Naive B cell (primary cell): ENCODE measurements at regions not wholly inside any gene's neighbourhood (a gene's known extent, or its start where the extent isn't known, plus 50 kb on each side); places are given as distances from the start of the nearest gene placed in this dataset.

ENCODE experiments used
- ATAC-seq, 2 donors: fragments of 150-1000 bp; cut with Tn5 transposase; 2 replicates each; pipeline ENCODE4 v1.10.0; 2021; ENCODE audit warnings: low read depth in 2 of 2, mild to moderate bottlenecking in 2 of 2, moderate library complexity in 2 of 2
- DNase-seq: peaks from one replicate; pipeline ENCODE4 v3.0.0; 2022
- H3K27ac Mint-ChIP-seq, 6 donors: one replicate each; pipeline ENCODE4 v1.8.0; 2020 to 2022; ENCODE audit warnings: mild to moderate bottlenecking in 6 of 6, mixed read lengths in 6 of 6, moderate library complexity in 5 of 6, inconsistent platforms in 2 of 6
- H3K27me3 Mint-ChIP-seq, 3 donors: one replicate each; pipeline ENCODE4 v1.8.0; 2021 to 2022; ENCODE audit warnings: mixed read lengths in 3 of 3, mild to moderate bottlenecking in 1 of 3
- H3K36me3 Mint-ChIP-seq, 2 donors: one replicate each; pipeline ENCODE4 v1.8.0; 2020 to 2022; ENCODE audit warnings: mixed read lengths in 2 of 2, inconsistent platforms in 1 of 2, mild to moderate bottlenecking in 1 of 2
- H3K4me1 Mint-ChIP-seq, 3 donors: one replicate each; pipeline ENCODE4 v1.8.0; 2020 to 2022; ENCODE audit warnings: mixed read lengths in 3 of 3, inconsistent platforms in 1 of 3, mild to moderate bottlenecking in 1 of 3, moderate library complexity in 1 of 3
- H3K4me3 Mint-ChIP-seq, 8 donors: one replicate each; pipeline ENCODE4 v1.8.0; 2020 to 2022; ENCODE audit warnings: mild to moderate bottlenecking in 8 of 8, mixed read lengths in 8 of 8, moderate library complexity in 8 of 8, inconsistent platforms in 2 of 8
- H3K9me3 Mint-ChIP-seq, 7 donors: one replicate each; pipeline ENCODE4 v1.8.0; 2020 to 2022; ENCODE audit warnings: mixed read lengths in 7 of 7, mild to moderate bottlenecking in 5 of 7, inconsistent platforms in 2 of 7, moderate library complexity in 1 of 7

GRCh38 chr2:134087371-134087921 lies 166.4 kb upstream of the MGAT5 start:
- no peak overlapping the region for H3K4me3 Mint-ChIP-seq
- peaks cover 5 to 18% (median 7%) of the 10 kb centered on the region in 3 donors for H3K27me3 Mint-ChIP-seq
- peaks cover 0 to 4% (median 0%) of the 10 kb centered on the region in 3 donors for H3K4me1 Mint-ChIP-seq
- H3K27ac Mint-ChIP-seq, result peak overlapping the region in 1 of 6 donors; percentile 28
- H3K9me3 Mint-ChIP-seq, result peaks cover 0 to 5% (median 0%) of the 10 kb centered on the region in 7 donors
- DNase-seq (no peak), ATAC-seq (no peak)
- peaks cover 0 to 9% of the 10 kb centered on the region in 2 donors for H3K36me3 Mint-ChIP-seq

DNA sequence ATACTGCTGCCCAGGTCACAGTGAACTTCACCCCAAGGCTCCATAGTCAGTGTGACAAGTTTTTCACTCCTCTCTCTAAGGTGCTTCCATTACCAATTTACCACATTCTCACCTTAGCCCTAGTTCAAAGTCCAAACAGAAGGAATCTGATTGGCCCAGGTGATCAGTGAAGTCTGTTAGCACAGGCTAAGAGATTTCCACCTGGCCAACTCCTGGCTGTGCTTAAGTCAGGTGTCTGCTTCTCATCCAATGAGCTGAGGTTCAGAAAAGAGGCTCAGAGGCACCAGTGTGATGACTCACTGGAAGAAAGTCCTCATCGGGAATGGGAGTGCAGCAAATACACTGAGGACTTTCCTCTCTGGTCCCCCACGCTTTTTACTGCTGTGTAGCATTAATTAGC lies 164.4 kb upstream of the MGAT5 start:
- ATAC-seq, result no peak
- Mint-ChIP-seq H3K36me3 (peaks cover 0 to 9% of the 10 kb centered on the region in 2 donors), H3K9me3 (peaks cover 0 to 6% (median 0%) of the 10 kb centered on the region in 7 donors), H3K4me1 (peaks cover 0 to 4% (median 0%) of the 10 kb centered on the region in 3 donors), H3K27me3 (peaks cover 0 to 14% (median 1%) of the 10 kb centered on the region in 3 donors), H3K27ac (peak overlapping the region in 1 of 6 donors; percentile 67), H3K4me3 (no peak overlapping the region)
- DNase-seq, result no peak

- ATAC-seq, result no peak
- no peaks in the 10 kb centered on the region for H3K36me3 Mint-ChIP-seq
Measured at GRCh38 chr2:134097740-134098139, 156.1 kb upstream of the MGAT5 start.

GRCh38 chr2:134098321-134098720 lies 155.6 kb upstream of the MGAT5 start:
- Mint-ChIP-seq H3K27me3 (peaks cover 3 to 31% (median 29%) of the 10 kb centered on the region in 3 donors), H3K27ac (no peak overlapping the region), H3K9me3 (peaks cover 3 to 11% (median 4%) of the 10 kb centered on the region in 7 donors), H3K36me3 (no peaks in the 10 kb centered on the region), H3K4me1 (peaks cover 0 to 6% (median 4%) of the 10 kb centered on the region in 3 donors), H3K4me3 (no peak overlapping the region)
- DNase-seq (no peak), ATAC-seq (no peak)

More at GRCh38 chr2:134097740-134098139, 156.1 kb upstream of the MGAT5 start:
- H3K4me3 Mint-ChIP-seq, result no peak overlapping the region
- H3K27me3 Mint-ChIP-seq, result peaks cover 0 to 29% (median 27%) of the 10 kb centered on the region in 3 donors
- H3K4me1 Mint-ChIP-seq, result peaks cover 0 to 6% (median 4%) of the 10 kb centered on the region in 3 donors
- H3K9me3 Mint-ChIP-seq, result peaks cover 3 to 11% (median 4%) of the 10 kb centered on the region in 7 donors
- H3K27ac Mint-ChIP-seq, result no peak overlapping the region
- DNase-seq, result no peak

GRCh38 chr2:134099273-134099672 lies 154.6 kb upstream of the MGAT5 start:
- Mint-ChIP-seq H3K36me3 (no peaks in the 10 kb centered on the region), H3K27me3 (peaks cover 6 to 34% (median 29%) of the 10 kb centered on the region in 3 donors), H3K27ac (no peak overlapping the region), H3K4me3 (no peak overlapping the region), H3K9me3 (peaks cover 3 to 9% (median 4%) of the 10 kb centered on the region in 7 donors), H3K4me1 (peaks cover 0 to 6% (median 4%) of the 10 kb centered on the region in 3 donors)
- DNase-seq (no peak), ATAC-seq (no peak)

- ATAC-seq (no peak), DNase-seq (no peak)
- H3K4me3 Mint-ChIP-seq, result no peak overlapping the region
- peaks cover 0 to 6% (median 0%) of the 10 kb centered on the region in 7 donors for H3K9me3 Mint-ChIP-seq
- no peaks in the 10 kb centered on the region for H3K36me3 Mint-ChIP-seq
- no peak overlapping the region for H3K27ac Mint-ChIP-seq
- H3K27me3 Mint-ChIP-seq, result peaks cover 6 to 17% (median 7%) of the 10 kb centered on the region in 3 donors
- peaks cover 0 to 5% (median 4%) of the 10 kb centered on the region in 3 donors for H3K4me1 Mint-ChIP-seq
Measured at GRCh38 chr2:134103196-134103595, 150.7 kb upstream of the MGAT5 start.

GRCh38 chr2:134104754-134105153 lies 149.1 kb upstream of the MGAT5 start:
- no peak for ATAC-seq
- Mint-ChIP-seq H3K9me3 (peaks cover 0 to 6% (median under 1%) of the 10 kb centered on the region in 7 donors), H3K4me1 (peaks cover 0 to 7% (median 4%) of the 10 kb centered on the region in 3 donors), H3K27ac (no peak overlapping the region), H3K4me3 (no peak overlapping the region), H3K36me3 (no peaks in the 10 kb centered on the region), H3K27me3 (peaks cover 0 to 7% (median 6%) of the 10 kb centered on the region in 3 donors)
- no peak for DNase-seq

DNA sequence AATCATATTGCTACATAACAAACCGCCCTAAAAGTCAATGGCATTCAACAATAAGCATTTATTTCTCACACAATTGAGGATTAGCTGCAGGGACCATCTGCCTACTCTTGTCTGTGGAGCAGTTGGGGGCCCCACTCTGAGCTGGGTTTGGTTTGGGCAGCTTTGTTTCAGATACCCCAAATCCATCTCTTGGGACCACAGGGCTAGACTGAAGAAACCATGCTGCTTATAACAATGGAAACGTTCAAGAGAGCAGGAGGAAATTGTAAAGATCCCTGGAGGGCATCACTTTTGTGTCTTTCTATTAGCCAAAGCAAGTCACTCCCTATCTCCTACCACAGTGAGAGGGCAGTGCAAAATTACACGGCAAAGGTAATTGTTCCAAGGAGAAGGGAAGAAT lies 146.5 kb upstream of the MGAT5 start:
- DNase-seq, result no peak

GRCh38 chr2:134108113-134108512 lies 145.8 kb upstream of the MGAT5 start:
- peaks cover 0 to 5% (median 5%) of the 10 kb centered on the region in 3 donors for H3K27me3 Mint-ChIP-seq
- DNase-seq (no peak), ATAC-seq (no peak)
- H3K9me3 Mint-ChIP-seq, result peaks cover 0 to 10% (median 4%) of the 10 kb centered on the region in 7 donors
- H3K36me3 Mint-ChIP-seq, result no peaks in the 10 kb centered on the region
- peak overlapping the region in 1 of 6 donors; percentile 40 for H3K27ac Mint-ChIP-seq
- peaks cover 0 to 7% (median 4%) of the 10 kb centered on the region in 3 donors for H3K4me1 Mint-ChIP-seq
- peak overlapping the region in 1 of 8 donors; percentile 47 for H3K4me3 Mint-ChIP-seq

More for the DNA sequence above, 146.5 kb upstream of the MGAT5 start:
- ATAC-seq, result no peak
- H3K9me3 Mint-ChIP-seq, result peaks cover 0 to 10% (median 4%) of the 10 kb centered on the region in 7 donors
- no peak overlapping the region for H3K4me3 Mint-ChIP-seq
- peaks cover 0 to 7% (median 4%) of the 10 kb centered on the region in 3 donors for H3K4me1 Mint-ChIP-seq
- H3K36me3 Mint-ChIP-seq, result no peaks in the 10 kb centered on the region
- H3K27ac Mint-ChIP-seq, result peak overlapping the region in 3 of 6 donors; percentile 51 to 87 (median 67)
- H3K27me3 Mint-ChIP-seq, result peaks cover 0 to 7% (median 6%) of the 10 kb centered on the region in 3 donors

- DNase-seq (no peak), ATAC-seq (no peak)
- Mint-ChIP-seq H3K4me3 (no peak overlapping the region), H3K9me3 (peaks cover 0 to 10% (median 4%) of the 10 kb centered on the region in 7 donors), H3K36me3 (no peaks in the 10 kb centered on the region), H3K27ac (no peak overlapping the region), H3K4me1 (peaks cover 0 to 7% (median 4%) of the 10 kb centered on the region in 3 donors), H3K27me3 (no peaks in the 10 kb centered on the region)
Measured at GRCh38 chr2:134109246-134109645, 144.6 kb upstream of the MGAT5 start.

GRCh38 chr2:134109725-134110124 lies 144.1 kb upstream of the MGAT5 start:
- Mint-ChIP-seq H3K9me3 (peaks cover 0 to 8% (median 4%) of the 10 kb centered on the region in 7 donors), H3K4me3 (no peak overlapping the region), H3K4me1 (peaks cover 0 to 7% (median 3%) of the 10 kb centered on the region in 3 donors), H3K27me3 (no peaks in the 10 kb centered on the region), H3K36me3 (no peaks in the 10 kb centered on the region), H3K27ac (peak overlapping the region in 1 of 6 donors; percentile 95)
- ATAC-seq (no peak), DNase-seq (no peak)

DNA sequence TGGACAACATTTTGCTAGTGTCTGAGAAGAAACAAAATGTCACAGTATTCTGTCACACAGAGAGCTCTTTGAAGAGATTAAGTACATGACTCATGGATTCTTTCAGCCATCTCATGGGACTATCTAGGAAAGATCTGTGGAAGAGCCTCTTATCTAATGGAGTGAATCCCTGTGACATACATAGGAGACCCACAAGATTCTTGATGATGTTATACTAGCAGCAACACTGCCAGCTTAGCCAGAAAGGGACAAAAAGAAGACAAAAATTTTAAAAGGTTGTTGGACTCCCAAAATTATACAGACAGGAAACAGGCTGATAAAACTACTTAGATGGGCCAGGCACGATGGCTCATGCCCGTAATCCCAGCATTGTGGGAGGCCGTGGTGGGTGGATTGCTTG lies 143.3 kb upstream of the MGAT5 start:
- Mint-ChIP-seq H3K27ac (no peak overlapping the region), H3K4me1 (peaks cover 0 to 7% (median 0%) of the 10 kb centered on the region in 3 donors), H3K36me3 (no peaks in the 10 kb centered on the region), H3K9me3 (peaks cover 0 to 5% (median 2%) of the 10 kb centered on the region in 7 donors), H3K27me3 (no peaks in the 10 kb centered on the region), H3K4me3 (no peak overlapping the region)
- ATAC-seq (no peak), DNase-seq (no peak)

DNA sequence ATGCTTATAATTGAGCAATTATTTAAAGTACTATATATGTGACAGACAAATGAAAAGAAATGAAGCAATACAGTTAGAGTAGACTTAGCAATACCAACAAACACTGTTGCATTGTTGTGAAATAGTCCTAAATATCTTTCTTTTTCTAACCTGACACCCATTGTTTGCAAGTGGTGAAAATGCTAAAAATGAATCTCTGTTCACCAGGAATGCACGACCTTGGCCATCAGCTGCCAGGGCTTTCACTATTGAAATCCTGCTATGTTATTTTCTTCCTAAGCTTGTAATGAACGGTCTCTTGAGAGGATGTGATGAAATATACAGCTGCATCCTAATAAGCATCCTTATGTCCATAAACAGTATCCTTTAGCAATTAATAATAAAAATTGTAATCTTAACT lies 136.2 kb upstream of the MGAT5 start:
- Mint-ChIP-seq H3K4me3 (no peak overlapping the region), H3K27ac (no peak overlapping the region), H3K36me3 (no peaks in the 10 kb centered on the region), H3K9me3 (peaks cover 0 to 1% (median 0%) of the 10 kb centered on the region in 7 donors), H3K4me1 (peaks cover 27 to 32% (median 28%) of the 10 kb centered on the region in 3 donors), H3K27me3 (no peaks in the 10 kb centered on the region)
- no peak for ATAC-seq
- no peak for DNase-seq
